ENCODE measurements at regions not wholly inside any gene's neighbourhood (a gene's known extent, or its start where the extent isn't known, plus 50 kb on each side); places are given as distances from the start of the nearest gene placed in this dataset.

DNA sequence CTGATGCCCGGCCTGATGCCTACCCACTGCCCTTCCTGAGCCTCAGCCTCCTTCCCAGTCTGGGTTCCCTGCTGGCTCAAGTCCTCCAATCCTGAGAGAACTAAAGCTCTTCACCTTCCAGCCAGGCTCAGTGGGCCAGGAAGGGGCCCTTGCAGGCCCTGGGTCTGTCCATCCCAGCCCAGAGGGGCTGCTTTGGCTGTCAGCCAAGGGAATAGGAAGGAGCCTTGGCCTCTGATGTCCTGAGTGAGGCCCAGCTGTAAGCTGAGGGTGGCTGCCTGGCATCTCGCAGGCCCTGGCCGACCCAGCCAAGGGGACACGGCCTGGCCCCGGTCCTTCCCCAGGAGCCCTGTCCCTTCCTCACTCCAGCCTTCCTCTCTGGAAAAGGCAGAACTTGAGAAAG, 83.4 kb downstream of the DHCR7 start:
- H3K9ac ChIP-seq, result no peak overlapping the region

GRCh38 chr11:71364176-71364671, 84.0 kb downstream of the DHCR7 start:
- Mint-ChIP-seq H3K36me3 (no peaks in the 10 kb centered on the region), H3K4me1 (no peaks in the 10 kb centered on the region), H3K27me3 (ENCODE audit: insufficient read depth, low read depth) (no peaks in the 10 kb centered on the region), H3K9me3 (no peaks in the 10 kb centered on the region), H3K27ac (no peak overlapping the region), H3K4me3 (no peak overlapping the region)
- H3F3A ChIP-seq (ENCODE audit: low read depth), result no peaks in the 10 kb centered on the region
- no peaks in the 10 kb centered on the region for H3K36me3 ChIP-seq
- H3K4me2 ChIP-seq, result no peak overlapping the region
- H4K20me1 ChIP-seq (ENCODE audit: low read depth), result no peaks in the 10 kb centered on the region
- H2AFZ ChIP-seq (replicated peaks), result no peak overlapping the region
- H3K27me3 ChIP-seq, result no peaks in the 10 kb centered on the region
- no peak overlapping the region for H3K4me3 ChIP-seq
- TF ChIP-seq EZH2 (IDR thresholded peaks at IDR 0.05) (no peak), CTCF (IDR thresholded peaks at IDR 0.05) (no peak), EZH2phosphoT487 (IDR thresholded peaks at IDR 0.05) (no peak)
- H3K9me3 ChIP-seq (ENCODE audit: low read depth), result no peaks in the 10 kb centered on the region
- H3K4me1 ChIP-seq, result no peaks in the 10 kb centered on the region
- DNase-seq (ENCODE audit: low spot score), result no peak
- H3K79me2 ChIP-seq (ENCODE audit: low read depth), result no peaks in the 10 kb centered on the region
- H3K9ac ChIP-seq, result no peak overlapping the region
- H3K27ac ChIP-seq, result no peak overlapping the region

More for the DNA sequence above, 83.4 kb downstream of the DHCR7 start:
- H3K27me3 Mint-ChIP-seq (ENCODE audit: insufficient read depth, low read depth), result no peaks in the 10 kb centered on the region
- DNase-seq (ENCODE audit: low spot score), result no peak
- TF ChIP-seq EZH2phosphoT487 (IDR thresholded peaks at IDR 0.05) (no peak), EZH2 (IDR thresholded peaks at IDR 0.05) (no peak), CTCF (IDR thresholded peaks at IDR 0.05) (no peak)
- Histone ChIP-seq H3K36me3 (no peaks in the 10 kb centered on the region), H3K27ac (no peak overlapping the region), H3K79me2 (ENCODE audit: low read depth) (no peaks in the 10 kb centered on the region), H2AFZ (replicated peaks) (no peak overlapping the region), H3K4me2 (no peak overlapping the region), H4K20me1 (ENCODE audit: low read depth) (no peaks in the 10 kb centered on the region), H3K27me3 (no peaks in the 10 kb centered on the region), H3F3A (ENCODE audit: low read depth) (no peaks in the 10 kb centered on the region), H3K9me3 (ENCODE audit: low read depth) (no peaks in the 10 kb centered on the region), H3K4me3 (no peak overlapping the region), H3K4me1 (no peaks in the 10 kb centered on the region)
- H3K9me3 Mint-ChIP-seq, result no peaks in the 10 kb centered on the region
- no peak overlapping the region for H3K4me3 Mint-ChIP-seq
- no peaks in the 10 kb centered on the region for H3K4me1 Mint-ChIP-seq
- H3K36me3 Mint-ChIP-seq, result no peaks in the 10 kb centered on the region
- no peak overlapping the region for H3K27ac Mint-ChIP-seq

DNA sequence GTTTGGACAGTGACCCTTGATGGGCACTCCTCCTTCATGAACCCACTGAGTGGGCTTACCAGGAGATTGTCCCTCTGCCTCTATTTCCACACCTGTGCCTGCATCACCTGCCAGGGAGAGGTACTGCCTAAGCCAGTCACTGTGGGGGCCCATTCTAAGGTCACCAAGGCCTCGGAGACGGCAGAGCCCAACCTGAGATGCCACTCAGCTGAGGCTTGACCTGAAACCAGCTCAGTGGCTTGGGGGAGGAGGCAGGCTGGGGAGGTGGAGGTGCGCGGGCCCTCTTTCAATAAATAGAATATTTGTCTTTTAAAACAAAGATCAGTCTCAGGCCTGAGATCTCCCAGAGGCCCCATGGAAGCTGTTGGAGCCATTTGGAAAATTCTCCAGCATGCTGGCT, 84.5 kb downstream of the DHCR7 start:
- Histone ChIP-seq H3K4me2 (no peak overlapping the region), H2AFZ (replicated peaks) (no peak overlapping the region), H3K4me1 (no peaks in the 10 kb centered on the region), H3K9me3 (ENCODE audit: low read depth) (no peaks in the 10 kb centered on the region), H3K9ac (no peak overlapping the region), H3F3A (ENCODE audit: low read depth) (no peaks in the 10 kb centered on the region), H3K79me2 (ENCODE audit: low read depth) (no peaks in the 10 kb centered on the region), H3K27me3 (no peaks in the 10 kb centered on the region), H3K27ac (no peak overlapping the region), H3K4me3 (no peak overlapping the region), H3K36me3 (no peaks in the 10 kb centered on the region), H4K20me1 (ENCODE audit: low read depth) (no peaks in the 10 kb centered on the region)
- no peak for DNase-seq (ENCODE audit: low spot score)
- Mint-ChIP-seq H3K36me3 (no peaks in the 10 kb centered on the region), H3K4me1 (no peaks in the 10 kb centered on the region), H3K27me3 (ENCODE audit: insufficient read depth, low read depth) (peaks cover 2% of the 10 kb centered on the region), H3K9me3 (no peaks in the 10 kb centered on the region), H3K4me3 (no peak overlapping the region), H3K27ac (no peak overlapping the region)
- TF ChIP-seq EZH2phosphoT487 (IDR thresholded peaks at IDR 0.05), result no peak
- TF ChIP-seq CTCF (IDR thresholded peaks at IDR 0.05), result no peak
- TF ChIP-seq EZH2 (IDR thresholded peaks at IDR 0.05), result no peak
